Pancreas (tissue), 10 donors: ENCODE measurements at regions not wholly inside any gene's neighbourhood (a gene's known extent, or its start where the extent isn't known, plus 50 kb on each side); places are given as distances from the start of the nearest gene placed in this dataset.

Experiments used
- ATAC-seq, 4 donors: fragments of 200-7000 bp; cut with Tn5 transposase; one replicate each; pipeline versions ENCODE4 v1.8.0 to v1.9.1; 2020; ENCODE audit warnings: mild to moderate bottlenecking in 4 of 4, moderate library complexity in 4 of 4
- DNase-seq, 6 donors: peaks; one replicate each; pipeline ENCODE4 v3.0.0-alpha.2; 2020
- FAIRE-seq: peaks from 2 replicates; lab custom pipeline; 2012; peaks lifted over from hg19 to GRCh38; lab: Jason Lieb, UNC
- H3K27ac ChIP-seq, 4 donors: fragments of 200-600 bp; sonication (generic); 1 replicate in 3 of 4; 2 replicates in 1 of 4; pipeline versions ENCODE4 v1.5.0 to v1.8.0; 2020
- H3K27me3 ChIP-seq, 4 donors: fragments of 200-600 bp; one replicate each; pipeline ENCODE4 v1.8.0; 2021
- H3K36me3 ChIP-seq, 3 donors: fragments of 200-600 bp; sonication (generic) in 1 of 3; one replicate each; pipeline versions ENCODE4 v1.5.0 to v1.8.0; 2020 to 2021
- H3K4me1 ChIP-seq, 3 donors: fragments of 200-600 bp; one replicate each; pipeline ENCODE4 v1.8.0; 2021
- H3K4me3 ChIP-seq, 4 donors: fragments of 200-600 bp; sonication (generic) in 2 of 4; one replicate each; pipeline versions ENCODE4 v1.5.0 to v1.8.0; 2020 to 2021
- H3K9me3 ChIP-seq, 4 donors: fragments of 200-600 bp; one replicate each; pipeline ENCODE4 v1.8.0; 2021
- CTCF ChIP-seq, 4 donors: fragments of 200-600 bp; sonication (generic) in 3 of 4; IDR thresholded peaks; one replicate each; pipeline versions ENCODE4 v1.5.0 to v1.8.0; 2021; ENCODE audit warnings: antibody characterized with exemption in 4 of 4
- WGBS, 2 donors: extraction: QIAGEN DNeasy Blood & Tissue Kit; methylation state at CpG; one replicate each; pipeline ENCODE4 v1.1.7; 2013; 5-methylcytosine and 5-hydroxymethylcytosine counted together
- intact Hi-C, 3 donors: fragments of 100-400 bp; cut with DNase I; formaldehyde crosslinking; loops; one replicate each; pipeline versions ENCODE4 v1.11.1 to v1.14.2; 2022
- donor health status: healthy with polysubstance abuse.
- donor health status: DM: no; HTN: no; CAD: no; lungs with moderate emphysema.
- donor health status: DM: no; HTN: no; CAD: no.
- donor health status: control.
- donor health status: control.
- donor health status: Bipolar disorder and iron deficiency.
- donor health status: DM: yes; HTN: yes; CAD: no.
- donor health status: DM: no; HTN: no; CAD: no.
- donor health status: DM: no; HTN: no; CAD: no.
- donor health status: DM: yes; HTN: yes; CAD: no.

GRCh38 chr9:91029650-91030361 lies 228.2 kb downstream of the SYK start:
- no peak for TF ChIP-seq CTCF (IDR thresholded peaks at IDR 0.05)
- ATAC-seq (no peak), FAIRE-seq (no peak), DNase-seq (no peak)
- 79 to 80% methylated on average over 18 of the region's 18 CpGs for WGBS, 2 donors
- Histone ChIP-seq H3K4me3 (no peak overlapping the region), H3K27me3 (no peaks in the 10 kb centered on the region), H3K9me3 (no peaks in the 10 kb centered on the region), H3K27ac (no peak overlapping the region), H3K36me3 (no peaks in the 10 kb centered on the region), H3K4me1 (no peaks in the 10 kb centered on the region)
- intact Hi-C loops = loop anchor here in 2 of 3 donors (10.0 kb wide), 2 partner anchors 125 to 1455 kb away; no protein-coding TSS in a partner anchor

GRCh38 chr9:91032121-91032531 lies 230.5 kb downstream of the SYK start:
- Histone ChIP-seq H3K9me3 (no peaks in the 10 kb centered on the region), H3K4me3 (no peak overlapping the region), H3K4me1 (peaks cover 0 to 1% (median 0%) of the 10 kb centered on the region in 3 donors), H3K27me3 (no peaks in the 10 kb centered on the region), H3K36me3 (no peaks in the 10 kb centered on the region), H3K27ac (no peak overlapping the region)
- TF ChIP-seq CTCF (IDR thresholded peaks at IDR 0.05) = no peak
- DNase-seq (no peak), FAIRE-seq (no peak), ATAC-seq (no peak)
- WGBS, 2 donors = 74 to 76% methylated on average over 7 of the region's 7 CpGs
- intact Hi-C loops = loop anchor here in 2 of 3 donors (10.0 kb wide), 2 partner anchors 123 to 1457 kb away; no protein-coding TSS in a partner anchor

GRCh38 chr9:91033270-91033669 lies 231.7 kb downstream of the SYK start:
- Histone ChIP-seq H3K27me3 (no peaks in the 10 kb centered on the region), H3K4me3 (no peak overlapping the region), H3K9me3 (no peaks in the 10 kb centered on the region), H3K27ac (no peak overlapping the region), H3K4me1 (peaks cover 5 to 11% (median 9%) of the 10 kb centered on the region in 3 donors), H3K36me3 (no peaks in the 10 kb centered on the region)
- FAIRE-seq (no peak), ATAC-seq (no peak), DNase-seq (no peak)
- no peak for TF ChIP-seq CTCF (IDR thresholded peaks at IDR 0.05)
- intact Hi-C loops = loop anchor here in 2 of 3 donors (10.0 kb wide), 2 partner anchors 122 to 1458 kb away; no protein-coding TSS in a partner anchor
- WGBS, 2 donors = 93 to 97% methylated on average over 5 of the region's 5 CpGs

- peak in 1 of 6 donors; percentile 23 for DNase-seq
- Histone ChIP-seq H3K9me3 (no peaks in the 10 kb centered on the region), H3K27me3 (no peaks in the 10 kb centered on the region), H3K4me1 (peaks cover 7 to 14% (median 9%) of the 10 kb centered on the region in 3 donors), H3K4me3 (no peak overlapping the region), H3K36me3 (no peaks in the 10 kb centered on the region), H3K27ac (no peak overlapping the region)
- FAIRE-seq = no peak
- TF ChIP-seq CTCF (IDR thresholded peaks at IDR 0.05) = peak in 1 of 4 donors; percentile 21
- intact Hi-C loops = loop anchor here in 2 of 3 donors (10.0 kb wide), 2 partner anchors 121 to 1459 kb away; no protein-coding TSS in a partner anchor
- no peak for ATAC-seq
- WGBS, 2 donors = 83 to 84% methylated on average over 3 of the region's 3 CpGs
Observed at GRCh38 chr9:91033797-91034196, 232.2 kb downstream of the SYK start.

- FAIRE-seq (no peak), DNase-seq (no peak)
- intact Hi-C loops = loop anchor here in 2 of 3 donors (10.0 kb wide), 2 partner anchors 120 to 1460 kb away; no protein-coding TSS in a partner anchor
Observed at GRCh38 chr9:91034521-91034920, 232.9 kb downstream of the SYK start.

More at GRCh38 chr9:91034521-91034920, 232.9 kb downstream of the SYK start:
- H3K9me3 ChIP-seq = no peaks in the 10 kb centered on the region
- 77 to 79% methylated on average over 9 of the region's 9 CpGs for WGBS, 2 donors
- no peak for TF ChIP-seq CTCF (IDR thresholded peaks at IDR 0.05)
- no peaks in the 10 kb centered on the region for H3K27me3 ChIP-seq
- no peak overlapping the region for H3K4me3 ChIP-seq
- no peaks in the 10 kb centered on the region for H3K36me3 ChIP-seq
- peaks cover 7 to 14% (median 9%) of the 10 kb centered on the region in 3 donors for H3K4me1 ChIP-seq
- no peak overlapping the region for H3K27ac ChIP-seq
- ATAC-seq = no peak
